GM18858 (cell line): ENCODE measurements at regions not wholly inside any gene's neighbourhood (a gene's known extent, or its start where the extent isn't known, plus 50 kb on each side); places are given as distances from the start of the nearest gene placed in this dataset.

Experiments used
- ATAC-seq: cut with Tn5 transposase; IDR thresholded peaks from one replicate; pipeline ENCODE4 v1.9.1; 2021; ENCODE audit not compliant: unreplicated experiment

DNA sequence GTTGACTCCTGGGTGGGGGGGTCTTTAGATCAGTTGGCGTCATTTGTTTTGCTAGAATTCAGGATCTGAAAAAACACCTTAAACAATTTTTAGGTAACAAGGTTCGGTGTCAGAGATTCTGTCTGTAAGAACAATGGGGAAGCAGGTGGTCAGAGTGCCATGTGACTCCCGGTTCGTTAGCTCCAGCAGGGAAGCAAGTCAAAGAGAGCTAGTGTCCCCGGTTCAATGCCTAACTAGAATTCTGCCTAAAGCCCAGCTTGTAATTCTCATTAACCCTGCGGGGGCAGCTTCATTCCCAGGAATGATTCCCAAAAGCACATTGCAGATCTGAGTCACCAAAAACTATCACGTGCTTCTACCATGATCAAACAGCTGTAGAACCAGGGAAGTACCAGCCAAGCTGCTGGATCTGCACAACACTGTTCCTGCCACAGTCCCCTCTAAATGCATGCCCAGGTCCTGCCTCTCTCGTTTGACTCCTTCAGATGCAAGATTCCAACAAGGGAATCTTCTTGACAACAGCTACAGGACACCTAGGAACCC, 664.3 kb upstream of the CELF2 start:
- no peak for ATAC-seq

DNA sequence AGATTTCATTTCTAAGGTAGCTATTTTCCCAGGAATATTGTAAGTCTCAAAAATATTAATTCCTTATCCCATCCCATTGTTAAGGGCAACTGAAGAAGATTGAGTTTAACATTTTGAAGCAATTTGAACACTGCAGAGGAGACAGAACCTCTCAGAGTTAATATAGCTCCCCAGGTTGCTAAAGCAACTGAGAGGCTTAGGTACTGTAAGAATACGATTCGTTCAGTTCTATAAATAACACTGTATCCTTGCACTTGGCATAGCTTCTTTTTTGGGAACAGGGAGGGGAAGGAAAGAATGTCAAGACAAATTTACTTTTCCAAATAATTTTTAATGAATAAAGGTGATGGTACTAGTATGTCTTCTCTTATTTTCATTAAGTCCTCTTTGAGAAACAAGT, 658.4 kb upstream of the CELF2 start:
- ATAC-seq = no peak

GRCh38 chr10:10361301-10361885, 656.3 kb upstream of the CELF2 start:
- ATAC-seq = no peak

GRCh38 chr10:10362800-10363199, 654.9 kb upstream of the CELF2 start:
- no peak for ATAC-seq

- no peak for ATAC-seq
Measured at GRCh38 chr10:10363217-10363616, 654.5 kb upstream of the CELF2 start.

GRCh38 chr10:10364902-10365301, 652.8 kb upstream of the CELF2 start:
- ATAC-seq = no peak

GRCh38 chr10:10365676-10366075, 652.0 kb upstream of the CELF2 start:
- ATAC-seq = no peak

GRCh38 chr10:10366836-10367235, 650.8 kb upstream of the CELF2 start:
- no peak for ATAC-seq

DNA sequence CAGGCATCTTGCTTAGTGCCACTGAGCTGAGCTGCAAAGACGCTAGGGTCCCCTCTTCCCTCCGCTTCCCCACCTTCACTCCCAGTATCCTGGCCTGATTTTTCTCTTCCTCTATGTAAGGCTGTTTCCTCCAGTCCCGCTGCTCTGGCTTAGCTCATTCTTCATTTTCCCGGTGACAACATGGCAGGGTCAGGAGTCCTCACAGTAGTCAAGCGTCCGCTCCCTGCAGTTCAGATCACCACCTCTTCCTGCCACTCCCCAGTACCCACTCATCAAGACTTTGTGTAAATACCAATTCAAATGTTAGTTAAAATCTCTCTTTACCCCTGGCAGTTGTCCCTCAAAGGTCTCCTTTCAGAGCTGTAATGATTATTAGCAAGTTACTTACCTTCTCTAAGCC, 650.4 kb upstream of the CELF2 start:
- ATAC-seq = no peak

- ATAC-seq = no peak
Measured at GRCh38 chr10:10368951-10369576, 648.6 kb upstream of the CELF2 start.

- no peak for ATAC-seq
Measured at GRCh38 chr10:10385831-10386230, 631.8 kb upstream of the CELF2 start.

DNA sequence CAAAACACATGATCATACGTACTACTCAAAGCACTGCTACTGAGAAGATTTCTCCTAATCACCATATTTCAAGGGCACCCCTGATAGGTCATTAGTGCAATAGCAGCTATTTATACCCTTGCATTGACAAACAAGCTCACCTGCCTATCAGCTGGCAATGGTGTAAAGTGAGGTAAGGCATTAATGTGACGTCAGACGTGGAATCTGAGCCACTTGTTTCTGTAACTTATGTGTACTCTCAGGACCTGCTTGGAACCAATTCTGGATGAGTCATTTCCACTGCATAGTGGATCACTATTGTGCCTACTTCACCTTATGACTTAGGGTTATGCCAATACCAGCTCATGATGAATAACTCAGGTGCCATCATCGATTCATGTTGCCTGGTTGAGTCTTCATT, 628.5 kb upstream of the CELF2 start:
- no peak for ATAC-seq

DNA sequence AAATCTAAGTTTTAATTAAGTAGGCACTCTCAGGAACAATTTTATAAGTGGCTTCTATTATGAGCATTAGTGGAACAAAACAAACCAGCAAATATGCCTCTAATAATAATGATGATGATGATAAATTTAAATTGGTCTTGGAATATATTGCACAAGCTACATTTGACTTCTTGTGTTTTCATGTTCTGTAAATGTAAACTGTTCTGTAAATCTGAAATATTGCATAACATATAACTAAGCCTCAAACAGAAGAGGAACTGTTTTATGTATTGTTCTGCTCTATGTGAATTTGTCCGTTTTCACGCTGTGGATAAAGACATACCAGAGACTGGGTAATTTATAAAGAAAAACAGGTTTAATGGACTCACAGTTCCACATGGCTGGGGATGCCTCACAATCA, 625.2 kb upstream of the CELF2 start:
- no peak for ATAC-seq

GRCh38 chr10:10394933-10395658, 622.6 kb upstream of the CELF2 start:
- no peak for ATAC-seq

- no peak for ATAC-seq
Measured at GRCh38 chr10:10396601-10397000, 621.1 kb upstream of the CELF2 start.

DNA sequence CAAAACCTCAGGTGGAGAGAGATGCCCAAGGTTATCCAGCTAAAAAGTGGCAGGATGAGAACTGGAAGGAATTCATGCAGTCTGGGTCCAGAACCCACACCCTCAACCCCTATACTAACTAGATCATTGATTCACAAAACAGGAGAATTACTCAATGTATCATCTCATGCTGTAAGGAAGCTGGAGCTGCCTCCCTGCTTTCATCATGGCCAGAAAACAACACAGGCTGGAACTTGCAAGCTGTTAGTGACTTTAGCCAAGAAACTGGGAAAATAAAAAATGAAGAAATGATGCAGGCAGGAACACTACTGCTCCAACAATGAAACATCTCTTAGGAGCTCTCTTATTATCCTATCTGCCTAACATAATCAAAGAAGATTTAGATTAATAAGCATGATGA, 619.8 kb upstream of the CELF2 start:
- no peak for ATAC-seq

DNA sequence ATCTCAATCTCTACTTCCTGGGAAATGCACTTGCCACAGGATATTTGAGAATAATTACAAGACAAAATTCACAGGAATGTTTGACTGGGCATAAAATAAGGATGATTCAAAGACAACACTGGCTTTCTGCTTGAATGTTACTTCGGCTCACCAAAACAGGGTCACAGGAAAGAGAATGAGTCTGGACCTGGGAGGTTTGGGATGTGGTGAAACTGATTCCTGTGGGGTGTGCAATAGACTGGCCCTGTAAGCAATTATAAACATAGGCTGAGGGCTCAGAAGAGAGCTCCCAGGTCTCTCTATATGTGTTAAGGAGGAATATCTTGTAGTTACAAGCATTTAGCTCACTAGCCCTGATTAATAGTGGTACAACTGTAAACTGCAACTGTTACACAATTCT, 613.9 kb upstream of the CELF2 start:
- ATAC-seq = no peak

DNA sequence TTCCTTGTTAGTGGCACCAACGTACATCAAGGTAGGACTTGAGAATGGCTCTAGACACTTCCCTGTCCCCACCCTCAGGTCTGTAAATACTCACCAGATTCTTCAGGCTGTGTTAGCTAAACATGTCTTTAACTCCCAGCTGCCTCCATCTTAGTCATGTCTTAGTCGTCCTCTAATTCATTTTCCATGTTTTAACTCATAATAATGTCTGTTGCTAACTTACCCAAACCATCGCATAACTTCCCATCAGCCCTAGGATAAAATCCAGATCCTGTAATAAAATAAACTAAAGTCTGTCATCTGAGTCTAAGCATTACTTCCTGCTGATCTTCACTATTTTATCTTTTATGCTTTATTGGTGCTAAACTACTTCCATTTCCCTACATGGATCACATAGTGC, 600.0 kb upstream of the CELF2 start:
- no peak for ATAC-seq

- ATAC-seq = peak; percentile 100
Measured at GRCh38 chr10:10418387-10418786, 599.3 kb upstream of the CELF2 start.

DNA sequence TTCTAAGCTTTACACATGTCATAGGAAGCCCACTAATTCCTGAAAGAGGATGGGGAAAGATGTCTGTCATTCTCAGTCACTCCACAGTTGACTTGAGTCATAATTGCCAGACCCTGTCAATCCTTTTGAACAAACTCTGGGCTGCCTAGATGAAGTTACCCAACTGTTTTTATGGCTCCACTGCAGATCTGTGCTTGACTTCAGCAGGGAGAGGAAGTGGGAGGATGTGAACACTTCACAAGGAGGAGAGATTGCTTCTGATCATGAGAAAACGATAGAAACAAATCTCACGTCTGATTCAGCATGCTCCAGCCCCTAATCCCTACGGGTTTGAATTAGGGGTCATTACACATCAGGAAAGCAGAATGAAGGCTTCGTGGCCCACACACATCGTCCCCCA, 596.6 kb upstream of the CELF2 start:
- no peak for ATAC-seq

DNA sequence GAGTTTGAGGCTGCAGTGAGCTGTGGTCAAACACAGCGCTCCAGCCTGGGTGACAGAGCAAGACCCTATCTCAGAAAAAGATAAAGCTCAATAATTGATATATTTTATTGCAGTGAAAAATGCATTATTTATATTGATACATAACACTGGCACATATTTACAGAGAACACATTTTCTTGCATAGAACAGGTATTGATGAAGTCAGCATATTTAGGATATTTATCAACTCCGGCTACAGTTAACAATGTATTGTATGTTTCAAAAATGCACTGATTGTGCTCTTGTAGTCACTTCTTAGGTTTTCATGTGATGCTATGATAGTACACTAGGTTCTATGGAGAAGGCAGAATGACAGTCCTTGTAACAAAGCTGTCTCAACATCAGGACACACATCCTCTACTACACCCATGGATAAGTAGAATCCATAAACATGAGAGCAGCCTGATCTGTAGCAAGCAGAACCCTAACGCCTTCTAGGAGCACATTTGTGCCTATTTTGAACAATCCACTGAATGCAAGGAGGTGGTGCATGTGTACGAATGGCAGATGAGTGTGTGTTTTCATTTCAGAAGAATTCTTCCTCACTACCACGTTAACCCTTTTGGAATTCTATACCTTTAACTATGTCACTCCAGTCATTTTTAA, 586.1 kb upstream of the CELF2 start:
- ATAC-seq = no peak
